Esophagus squamous epithelium (tissue), 5 donors: ENCODE measurements at regions not wholly inside any gene's neighbourhood (a gene's known extent, or its start where the extent isn't known, plus 50 kb on each side); places are given as distances from the start of the nearest gene placed in this dataset.
A peak's percentile ranks its signal among the peaks of the same experiment; 100 is the strongest.
"Not testable (repeated sequence)": the region's sequence is repeated elsewhere in the genome, so short reads cannot be mapped to it uniquely, and the experiment has no call there.

Source experiments
- DNase-seq: peaks from one replicate; lab custom pipeline; 2025; lab: John Stamatoyannopoulos, UW
- H3K27ac ChIP-seq, 4 donors: fragments of 200-600 bp; sonication (generic); one replicate each; pipeline ENCODE4 v1.5.1; 2016 to 2019; ENCODE audit warnings: mild to moderate bottlenecking in 1 of 4
- H3K27me3 ChIP-seq, 4 donors: fragments of 200-600 bp; sonication (generic); 1 replicate in 3 of 4; 2 replicates in 1 of 4; pipeline versions ENCODE4 v1.5.1 to v1.6.0; 2017 to 2021; ENCODE audit warnings: antibody characterized with exemption in 1 of 4
- H3K36me3 ChIP-seq, 3 donors: fragments of 200-600 bp; sonication (generic); one replicate each; pipeline ENCODE4 v1.5.1; 2016 to 2019
- H3K4me1 ChIP-seq, 3 donors: fragments of 200-600 bp; sonication (generic); one replicate each; pipeline ENCODE4 v1.5.1; 2017 to 2019
- H3K4me3 ChIP-seq, 4 donors: fragments of 200-600 bp; sonication (generic); 1 replicate in 3 of 4; 2 replicates in 1 of 4; pipeline ENCODE4 v1.5.1; 2016 to 2019; ENCODE audit warnings: mild to moderate bottlenecking in 2 of 4, moderate library complexity in 1 of 4
- H3K9me3 ChIP-seq, 3 donors: fragments of 200-600 bp; sonication (generic); one replicate each; pipeline ENCODE4 v1.5.1; 2016 to 2019
- CTCF ChIP-seq, 6 experiments: fragments of 450-650 bp in 4 of 6; fragments of 200-600 bp in 2 of 6; sonication (generic) in 2 of 6; IDR thresholded peaks; one replicate each; pipeline ENCODE4 v1.5.1; 2016 to 2019; ENCODE audit warnings: antibody characterized with exemption in 6 of 6, mild to moderate bottlenecking in 4 of 6, moderate library complexity in 4 of 6
- POLR2A ChIP-seq, 4 donors: fragments of 450-650 bp; IDR thresholded peaks; one replicate each; pipeline ENCODE4 v1.6.1; 2017; ENCODE audit warnings: antibody characterized with exemption in 4 of 4, mild to moderate bottlenecking in 4 of 4, moderate library complexity in 3 of 4
- WGBS, 2 donors: methylation state at CpG; one replicate each; pipeline ENCODE4 v1.1.5; 2018; 5-methylcytosine and 5-hydroxymethylcytosine counted together
- intact Hi-C: fragments of 100-400 bp; cut with DNase I; formaldehyde crosslinking; loops from one replicate; pipeline ENCODE4 v1.15.0; 2022
- donor health status: DM: yes; HTN: yes; CAD: no.

- H3K9me3 ChIP-seq: no peaks in the 10 kb centered on the region
- no peaks in the 10 kb centered on the region for H3K36me3 ChIP-seq
- H3K27me3 ChIP-seq: no peaks in the 10 kb centered on the region
- no peak for DNase-seq
- TF ChIP-seq CTCF (IDR thresholded peaks at IDR 0.05) (no peak), POLR2A (IDR thresholded peaks at IDR 0.05) (no peak)
- H3K4me3 ChIP-seq: no peak overlapping the region
- H3K27ac ChIP-seq: no peak overlapping the region
- 20 to 25% methylated on average over 2 of the region's 2 CpGs for WGBS, 2 donors
- no peaks in the 10 kb centered on the region for H3K4me1 ChIP-seq
- intact Hi-C loops: no loop called here
Measured at GRCh38 chr3:178950676-178951075, 120.9 kb downstream of the ZMAT3 start.

DNA sequence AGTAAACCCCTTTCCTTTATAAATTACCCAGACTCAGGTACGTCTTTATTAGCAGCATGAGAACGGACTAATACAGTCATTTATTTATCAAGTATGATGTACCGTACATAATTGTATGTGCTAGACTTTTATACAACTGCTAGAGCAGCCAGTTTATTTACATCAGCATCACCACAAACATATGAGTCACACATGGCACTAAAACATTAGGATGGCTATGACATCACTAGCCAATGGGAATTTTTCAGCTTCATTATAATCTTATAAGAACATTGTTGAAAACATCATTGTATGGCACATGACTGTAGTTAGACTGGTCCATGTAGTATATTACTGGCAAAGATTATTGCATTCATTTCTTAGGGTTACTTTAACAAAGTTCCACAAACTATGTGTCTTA is 121.7 kb downstream of the ZMAT3 start:
- DNase-seq: no peak
- Histone ChIP-seq H3K27me3 (no peaks in the 10 kb centered on the region), H3K9me3 (no peaks in the 10 kb centered on the region), H3K27ac (no peak overlapping the region), H3K4me1 (no peaks in the 10 kb centered on the region), H3K36me3 (no peaks in the 10 kb centered on the region), H3K4me3 (no peak overlapping the region)
- WGBS, 2 donors: 93 to 100% methylated on average over 3 of the region's 3 CpGs
- TF ChIP-seq CTCF (IDR thresholded peaks at IDR 0.05): no peak
- intact Hi-C loops: no loop called here

DNA sequence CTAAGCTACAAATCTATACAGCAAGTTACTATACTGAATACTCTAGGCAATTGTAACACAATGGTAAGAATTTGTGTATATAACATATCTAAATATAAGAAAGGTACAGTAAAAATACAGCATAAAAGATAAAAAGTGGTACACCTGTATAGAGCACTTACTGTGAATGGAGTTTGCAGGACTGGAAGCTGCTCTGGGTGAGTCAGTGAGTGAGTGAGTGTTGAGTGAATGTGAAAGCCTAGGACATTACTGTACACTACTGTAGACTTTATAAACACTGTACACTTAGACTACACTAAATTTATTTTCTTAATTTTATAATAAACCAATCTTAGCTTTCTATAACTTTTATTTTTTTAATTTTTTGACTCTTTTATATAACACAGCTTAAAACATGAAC is 123.1 kb downstream of the ZMAT3 start:
- Histone ChIP-seq H3K27me3 (no peaks in the 10 kb centered on the region), H3K36me3 (no peaks in the 10 kb centered on the region), H3K9me3 (no peaks in the 10 kb centered on the region), H3K27ac (no peak overlapping the region), H3K4me1 (no peaks in the 10 kb centered on the region), H3K4me3 (no peak overlapping the region)
- TF ChIP-seq POLR2A (IDR thresholded peaks at IDR 0.05) (no peak), CTCF (IDR thresholded peaks at IDR 0.05) (no peak)
- intact Hi-C loops: no loop called here
- DNase-seq: no peak

GRCh38 chr3:178947738-178948137 is 123.9 kb downstream of the ZMAT3 start:
- no peak for DNase-seq
- TF ChIP-seq POLR2A (IDR thresholded peaks at IDR 0.05) (no peak), CTCF (IDR thresholded peaks at IDR 0.05) (peak in 1 of 6 experiments; percentile 18)
- Histone ChIP-seq H3K36me3 (no peaks in the 10 kb centered on the region), H3K27ac (no peak overlapping the region), H3K4me3 (no peak overlapping the region), H3K27me3 (no peaks in the 10 kb centered on the region), H3K4me1 (no peaks in the 10 kb centered on the region), H3K9me3 (no peaks in the 10 kb centered on the region)
- intact Hi-C loops: no loop called here

DNA sequence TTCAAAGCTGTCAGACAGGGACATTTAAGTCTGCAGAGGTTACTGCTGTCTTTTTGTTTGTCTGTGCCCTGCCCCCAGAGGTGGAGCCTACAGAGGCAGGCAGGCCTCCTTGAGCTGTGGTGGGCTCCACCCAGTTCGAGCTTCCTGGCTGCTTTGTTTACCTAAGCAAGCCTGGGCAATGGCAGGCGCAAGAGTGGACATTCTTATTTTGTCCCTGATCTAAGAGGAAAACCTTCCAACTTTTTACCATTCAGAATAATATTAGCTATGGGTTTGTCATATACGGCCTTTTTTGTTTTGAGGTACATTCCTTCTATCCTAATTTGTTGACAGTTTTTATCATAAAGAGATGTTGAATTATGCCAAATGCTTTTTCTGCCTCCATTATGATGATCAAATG is 129.3 kb downstream of the ZMAT3 start:
- WGBS, 2 donors: 13 to 35% methylated on average over 3 of the region's 3 CpGs
- H3K36me3 ChIP-seq, H3K9me3 ChIP-seq, H3K4me1 ChIP-seq, intact Hi-C loops, DNase-seq, H3K4me3 ChIP-seq, H3K27me3 ChIP-seq, H3K27ac ChIP-seq: not testable (repeated sequence)

- no peak for DNase-seq
- intact Hi-C loops: no loop called here
- Histone ChIP-seq H3K4me1 (no peaks in the 10 kb centered on the region), H3K9me3 (peaks cover 0 to 8% (median 0%) of the 10 kb centered on the region in 3 donors), H3K4me3 (no peak overlapping the region), H3K27ac (no peak overlapping the region), H3K36me3 (no peaks in the 10 kb centered on the region), H3K27me3 (no peaks in the 10 kb centered on the region)
- TF ChIP-seq POLR2A (IDR thresholded peaks at IDR 0.05): no peak
- 56 to 60% methylated on average over 2 of the region's 2 CpGs for WGBS, 2 donors
Measured at GRCh38 chr3:178930116-178930515, 141.5 kb downstream of the ZMAT3 start.
